CD4-positive, alpha-beta T cell treated with Interferon alpha-2 for 1 hour (primary cell): ENCODE measurements at regions not wholly inside any gene's neighbourhood (a gene's known extent, or its start where the extent isn't known, plus 50 kb on each side); places are given as distances from the start of the nearest gene placed in this dataset.

Source experiments
- DNase-seq, 2 donors: peaks; one replicate each; pipeline ENCODE4 v3.0.0-alpha.2; 2020 to 2022

DNA sequence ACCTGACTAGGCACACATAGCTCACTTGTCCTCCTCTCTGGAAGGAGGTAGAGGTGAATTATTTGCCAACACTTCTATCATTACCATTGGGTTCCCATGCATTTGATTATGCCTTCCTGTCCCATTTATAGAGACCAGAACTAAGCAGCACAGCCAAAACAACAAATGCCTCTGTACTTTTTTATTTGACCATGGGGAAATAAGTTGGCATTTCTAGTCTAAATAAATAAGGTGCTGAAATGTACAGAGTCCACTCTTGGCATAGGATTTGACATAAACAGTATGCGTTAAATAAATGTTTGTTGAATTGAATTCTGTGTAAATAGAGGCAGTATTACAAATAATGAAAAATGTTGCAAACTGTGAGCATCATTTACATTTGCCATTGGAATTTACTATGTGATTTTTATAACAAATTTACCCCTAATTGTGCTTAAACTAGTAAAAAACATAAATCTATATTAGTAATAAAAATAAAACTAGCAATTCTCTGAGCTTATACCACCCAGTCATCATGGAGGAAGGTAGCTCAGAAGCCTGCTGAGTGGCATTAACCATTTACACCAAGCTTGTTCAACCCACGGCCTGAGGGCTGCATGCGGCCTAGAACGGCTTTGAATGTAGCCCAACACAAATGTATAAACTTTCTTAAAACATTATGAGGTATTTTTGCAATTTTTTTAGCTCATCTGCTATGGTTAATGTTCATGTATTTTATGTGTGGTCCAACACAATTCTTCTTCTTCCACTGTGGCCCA is 367.8 kb downstream of the FIGN start:
- DNase-seq = no peak

GRCh38 chr2:163364736-163365135 is 371.1 kb downstream of the FIGN start:
- DNase-seq = no peak

GRCh38 chr2:163353551-163353950 is 382.3 kb downstream of the FIGN start:
- DNase-seq = no peak

DNA sequence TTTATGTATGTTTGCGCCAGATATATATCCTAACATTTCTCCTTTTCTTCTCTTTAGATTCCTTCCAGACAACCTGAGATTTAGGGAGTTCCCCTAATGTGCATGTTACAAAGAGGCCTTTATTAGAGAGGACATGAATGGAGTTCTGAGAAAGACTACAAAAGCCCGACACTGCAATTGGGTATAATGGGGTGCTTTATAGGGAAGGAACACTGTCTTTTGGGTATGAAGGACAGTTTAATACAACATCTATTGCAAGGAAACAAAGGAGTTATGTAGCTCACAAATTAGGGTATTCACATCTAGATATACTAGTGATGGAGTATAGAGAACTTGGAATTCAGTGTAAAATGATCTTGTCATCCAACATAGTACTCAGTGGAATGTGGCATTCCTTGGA is 383.8 kb downstream of the FIGN start:
- DNase-seq = no peak

- no peak for DNase-seq
Observed at GRCh38 chr2:163351143-163351542, 384.7 kb downstream of the FIGN start.

DNA sequence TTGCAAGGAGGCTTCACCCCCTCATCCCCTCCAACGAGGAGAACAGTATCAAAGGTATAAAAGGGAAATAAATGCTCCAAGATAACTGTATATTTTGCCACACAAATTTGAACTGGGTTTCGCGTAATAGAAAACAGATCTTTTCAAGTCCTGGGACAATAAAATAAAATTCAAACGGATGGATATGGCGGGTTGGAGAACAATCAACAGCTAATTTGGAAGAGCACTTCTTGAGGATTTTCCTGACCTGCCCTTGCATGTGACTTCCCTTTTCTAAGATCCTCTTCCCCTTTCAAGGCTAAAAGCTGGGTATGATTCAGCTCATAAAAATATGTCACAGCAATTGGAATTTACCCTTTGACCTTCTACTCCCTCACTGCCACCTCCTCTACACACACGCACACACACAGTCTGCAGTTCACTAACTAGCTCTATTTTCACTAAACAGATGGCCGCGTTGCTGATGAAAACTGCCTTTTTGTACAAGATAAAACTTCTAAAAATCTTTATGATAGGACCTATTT is 386.9 kb downstream of the FIGN start:
- DNase-seq = no peak

DNA sequence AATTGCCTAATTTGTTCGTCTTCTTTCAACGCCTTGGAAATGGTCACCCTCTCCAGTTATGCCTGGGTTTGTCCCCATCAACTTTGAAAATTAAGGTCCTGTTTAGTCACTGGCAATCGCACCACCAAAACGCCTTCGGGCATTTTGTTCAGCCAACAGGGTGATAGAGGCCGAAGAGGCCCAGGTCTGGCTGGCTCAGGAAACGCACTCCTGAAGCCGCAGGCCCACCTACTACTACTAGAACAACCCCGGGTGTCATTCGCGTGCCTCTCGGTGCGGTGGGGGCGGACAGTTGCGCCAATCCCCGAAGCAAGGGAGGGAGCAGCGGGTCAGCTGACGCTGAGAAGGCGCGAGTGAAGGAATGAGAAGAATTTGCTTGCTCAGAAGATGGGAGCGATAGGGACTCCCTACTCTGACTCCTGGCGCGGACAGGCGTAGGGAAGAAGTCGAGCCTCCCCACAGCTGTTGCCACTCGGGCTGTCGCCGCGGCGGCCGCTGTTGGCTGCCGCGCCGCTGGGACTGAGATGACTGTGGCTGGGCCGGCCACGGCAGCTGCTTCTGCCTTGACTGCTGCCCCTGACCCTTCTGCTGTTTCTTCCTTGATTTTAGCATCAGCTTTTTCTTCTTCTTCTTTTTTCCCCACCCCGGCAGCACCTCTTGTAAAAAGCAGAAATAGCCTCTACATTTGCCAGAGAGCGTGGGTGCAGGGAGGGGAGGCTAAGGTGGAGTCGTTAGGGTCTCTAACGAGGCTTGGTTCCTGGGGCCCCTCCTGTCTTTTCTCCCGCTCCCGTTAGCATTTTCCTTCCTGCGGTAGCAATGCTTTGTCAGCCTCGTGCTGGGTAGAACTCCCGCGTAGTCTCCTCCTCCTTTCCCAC is 387.6 kb downstream of the FIGN start:
- DNase-seq = no peak

- peak in 1 of 2 donors; percentile 26 for DNase-seq
Observed at GRCh38 chr2:163345795-163346573, 389.8 kb downstream of the FIGN start.

DNA sequence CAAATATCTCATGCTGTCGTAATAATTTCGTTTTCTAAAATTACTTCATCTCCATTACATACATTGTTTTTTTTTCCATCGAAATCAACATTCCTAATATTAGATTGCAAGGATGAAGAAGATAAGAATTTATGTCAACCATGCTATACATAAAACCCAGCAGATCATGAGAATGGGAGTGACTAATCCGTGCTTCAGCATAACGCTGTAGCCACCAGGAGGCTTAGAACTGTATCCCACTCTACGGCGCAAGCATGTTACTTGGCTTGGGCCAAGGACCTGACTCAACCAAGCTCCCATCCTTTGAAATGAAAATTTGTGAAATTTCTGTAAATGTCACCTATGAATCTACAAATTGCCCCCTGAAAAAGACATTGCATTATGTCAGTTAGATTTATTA is 392.5 kb downstream of the FIGN start:
- DNase-seq = no peak

DNA sequence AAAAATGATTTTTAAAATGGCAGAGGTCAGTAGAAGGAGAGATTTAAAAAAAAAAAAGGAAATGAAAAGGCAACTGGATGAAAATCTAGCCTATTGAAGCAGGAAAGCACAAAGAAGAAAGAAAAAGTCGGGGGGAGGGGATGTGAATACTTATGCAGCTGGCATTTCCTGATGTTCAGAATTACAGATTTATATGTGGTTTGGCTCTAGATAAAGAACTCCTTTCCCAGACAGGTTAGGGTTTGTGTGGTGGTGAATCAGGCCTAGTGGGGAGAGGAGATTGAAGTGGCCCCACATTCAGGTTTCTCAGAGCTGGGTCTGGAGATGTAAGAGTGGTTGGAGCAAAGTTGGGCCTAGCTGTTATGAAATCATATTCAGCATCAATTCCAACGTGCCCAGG is 394.4 kb downstream of the FIGN start:
- no peak for DNase-seq

- no peak for DNase-seq
Observed at GRCh38 chr2:163338270-163338669, 397.5 kb downstream of the FIGN start.

- DNase-seq = no peak
Observed at GRCh38 chr2:163324677-163325076, 411.1 kb downstream of the FIGN start.

- DNase-seq = no peak
Observed at GRCh38 chr2:163319006-163319405, 416.8 kb downstream of the FIGN start.

DNA sequence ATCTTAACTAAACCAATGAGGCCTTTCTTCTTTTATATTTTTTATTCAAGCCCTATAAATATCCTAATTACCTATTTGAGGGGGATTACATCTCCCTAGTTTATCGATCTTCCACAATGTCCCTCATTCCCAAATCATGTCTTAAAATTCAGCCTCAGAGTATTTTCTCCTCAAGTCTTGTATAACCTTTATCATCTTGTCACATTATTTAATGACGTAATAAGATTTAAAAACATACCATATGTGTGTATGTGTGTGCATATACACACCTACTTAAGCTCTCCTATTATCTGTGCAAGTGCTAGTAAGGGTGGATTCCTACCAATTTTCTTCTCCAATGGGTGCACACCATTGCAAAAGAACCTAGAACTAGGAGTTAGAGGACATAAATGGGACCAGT is 421.1 kb downstream of the FIGN start:
- DNase-seq = no peak

DNA sequence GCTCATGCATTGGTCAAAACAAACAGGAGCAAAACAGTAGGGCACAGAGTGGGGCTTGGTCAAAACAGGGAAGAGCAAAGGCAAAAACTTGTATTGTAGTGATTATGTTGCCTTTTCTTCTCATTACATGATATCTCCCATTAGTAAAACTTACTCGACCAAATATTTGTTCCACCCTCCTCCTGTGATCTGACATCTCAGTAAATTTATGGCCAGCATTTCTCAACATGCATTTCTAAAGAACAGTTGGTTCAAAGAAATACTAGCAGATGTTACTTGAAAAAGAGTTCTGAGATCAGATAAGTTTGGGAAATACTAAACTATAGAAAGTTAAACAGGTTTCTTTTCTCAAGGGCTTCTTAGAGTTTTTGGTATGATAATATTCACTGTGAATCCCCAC is 423.1 kb downstream of the FIGN start:
- DNase-seq = no peak

- DNase-seq = no peak
Observed at GRCh38 chr2:163306647-163307046, 429.2 kb downstream of the FIGN start.

DNA sequence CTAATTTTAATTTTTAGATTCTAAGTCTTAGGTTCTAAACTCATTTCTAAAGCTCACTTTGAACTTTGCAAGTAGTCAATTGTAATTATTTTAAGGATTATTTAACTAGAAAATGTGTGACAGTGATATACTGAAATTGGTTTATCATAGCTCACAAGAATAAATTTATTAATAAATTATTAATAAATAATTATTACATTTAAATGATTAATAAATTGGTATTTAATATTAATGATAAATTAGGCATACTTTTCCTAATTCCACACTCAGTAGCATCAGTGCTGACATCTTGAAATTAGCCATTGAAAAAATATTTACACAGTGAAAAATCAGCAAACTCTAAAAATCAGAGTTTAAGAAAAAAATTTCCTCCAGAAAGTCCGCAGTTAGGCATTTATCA is 433.7 kb downstream of the FIGN start:
- DNase-seq = no peak

DNA sequence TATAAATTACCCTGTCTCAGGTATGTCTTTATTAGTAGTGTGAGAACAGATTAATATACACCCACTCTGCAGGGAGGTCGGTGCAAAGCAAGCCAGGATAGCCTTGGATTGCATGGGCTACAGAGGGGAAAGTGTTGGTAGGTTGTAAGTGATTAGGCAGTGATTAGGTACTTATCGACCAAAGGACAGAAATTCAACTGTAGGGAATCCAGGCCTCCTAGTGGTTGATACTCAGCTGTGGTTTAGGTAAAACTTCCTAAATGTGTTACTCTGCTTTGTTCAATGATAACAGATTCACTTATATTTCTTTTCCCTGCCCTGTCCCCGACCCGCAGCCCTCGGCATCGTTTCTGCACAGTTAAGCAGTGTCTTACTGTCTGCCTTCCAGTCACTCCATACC is 444.0 kb downstream of the FIGN start:
- no peak for DNase-seq

DNA sequence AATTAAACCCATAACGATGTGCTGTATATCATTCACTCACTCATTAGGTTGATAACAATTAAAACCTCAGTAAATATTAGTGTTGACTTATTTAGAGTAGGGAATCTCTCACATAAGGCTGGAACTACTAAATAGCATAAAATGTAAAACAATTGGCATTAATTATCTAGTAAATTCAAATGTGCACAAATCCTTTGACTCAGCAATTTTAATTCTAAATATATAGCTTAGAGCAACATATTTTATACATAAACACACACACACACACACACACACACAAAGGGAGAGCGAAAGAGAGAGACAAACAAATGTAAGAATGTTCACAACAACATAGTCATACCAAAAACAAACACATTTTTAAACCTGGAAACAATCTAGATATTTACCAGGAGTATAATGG is 443.1 kb upstream of the KCNH7 start:
- DNase-seq = no peak

DNA sequence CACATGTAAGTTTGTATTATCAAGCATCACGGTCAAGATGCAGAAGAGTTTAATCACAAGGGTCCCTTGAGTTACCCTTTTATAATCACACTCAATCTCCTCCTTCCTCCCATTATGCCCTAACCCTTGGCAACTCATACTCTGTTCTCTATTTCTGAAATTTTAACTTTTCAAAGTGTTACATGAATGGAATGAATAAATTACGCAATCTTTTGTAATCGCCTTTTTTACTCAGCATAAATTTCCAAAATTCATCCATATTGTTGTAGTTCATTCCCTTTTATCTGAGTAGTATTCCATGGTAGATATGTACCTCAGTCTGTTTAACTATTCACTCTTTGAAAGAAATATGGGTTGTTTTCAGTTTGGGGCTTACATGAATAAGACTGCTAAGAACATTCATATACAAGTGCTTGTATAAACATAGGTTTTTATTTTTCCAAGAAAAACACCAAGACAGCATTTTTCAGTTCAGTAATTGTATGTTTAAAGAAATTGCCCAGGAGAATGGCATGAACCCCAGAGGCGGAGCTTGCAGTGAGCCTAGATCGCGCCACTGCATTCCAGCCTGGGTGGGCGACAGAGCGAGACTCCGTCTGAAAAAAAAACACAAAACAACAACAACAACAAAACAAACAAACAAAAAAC is 430.9 kb upstream of the KCNH7 start:
- no peak for DNase-seq

DNA sequence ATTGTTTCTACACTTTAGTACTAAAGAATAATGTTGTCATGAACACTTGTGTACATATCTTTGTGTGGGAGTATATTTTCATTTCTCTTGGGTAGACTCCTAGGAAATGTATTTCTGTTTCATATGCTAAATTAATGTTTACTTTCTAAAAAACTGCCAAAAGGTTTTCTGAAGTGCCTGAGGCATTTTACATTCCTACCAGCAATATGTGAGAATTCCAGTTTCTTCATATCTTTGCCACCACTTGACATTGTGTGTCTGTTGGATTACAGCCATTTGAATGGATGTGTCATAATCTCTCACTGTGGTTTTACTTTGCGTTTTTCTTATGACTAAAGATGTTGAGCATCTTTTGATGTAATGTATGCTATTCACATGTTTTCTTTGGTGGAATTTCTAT is 428.2 kb upstream of the KCNH7 start:
- DNase-seq = no peak

DNA sequence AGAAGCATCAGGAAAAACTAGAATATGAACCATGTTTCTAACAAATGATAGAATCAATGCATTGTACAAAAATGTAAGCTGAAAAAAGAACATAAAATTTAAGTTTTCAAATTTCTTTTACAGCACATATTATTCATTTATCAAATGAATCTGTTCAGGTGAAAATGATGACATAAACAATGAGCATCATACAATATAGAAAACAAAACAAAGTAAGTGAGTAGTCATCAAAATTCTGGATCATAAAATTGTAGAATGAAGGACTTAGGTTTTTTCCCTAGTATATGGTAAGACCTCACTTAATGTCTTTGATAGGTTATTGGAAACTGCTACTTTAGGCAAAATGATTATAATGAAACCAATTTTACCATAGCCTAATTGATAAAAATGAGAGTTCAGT is 427.0 kb upstream of the KCNH7 start:
- no peak for DNase-seq

- no peak for DNase-seq
Observed at GRCh38 chr2:163264341-163264740, 425.8 kb upstream of the KCNH7 start.
